GM13977 (cell line): ENCODE measurements at regions not wholly inside any gene's neighbourhood (a gene's known extent, or its start where the extent isn't known, plus 50 kb on each side); places are given as distances from the start of the nearest gene placed in this dataset.
"Not testable (repeated sequence)": the region's sequence is repeated elsewhere in the genome, so short reads cannot be mapped to it uniquely, and the experiment has no call there.

ENCODE experiments used
- DNase-seq: peaks from one replicate; pipeline ENCODE4 v3.0.0; 2012; ENCODE audit warnings: low spot score
- CTCF ChIP-seq: IDR thresholded peaks from 2 replicates; pipeline ENCODE4 v1.5.1; 2012; ENCODE audit warnings: mild to moderate bottlenecking, control low read depth; ENCODE audit not compliant: insufficient read depth; ENCODE audit errors: extremely low read depth, missing control alignments
- in situ Hi-C: fragments of 300-500 bp; cut with MboI; formaldehyde crosslinking; loops from one replicate; pipeline ENCODE4 v1.12.0; 2022; ENCODE audit warnings: low sequenced_read_pairs, low pct_unique_long_range_greater_than_20kb, mixed read lengths, inconsistent platforms; ENCODE audit not compliant: unreplicated experiment

- no peak for DNase-seq
- in situ Hi-C loops, result no loop called here
- TF ChIP-seq CTCF, result no peak
Measured at GRCh38 chr7:13115157-13115772, 427.8 kb downstream of the ARL4A start.

GRCh38 chr7:13115855-13116254 is 428.4 kb downstream of the ARL4A start:
- DNase-seq, result no peak
- in situ Hi-C loops, result no loop called here

GRCh38 chr7:13117103-13117502 is 429.7 kb downstream of the ARL4A start:
- DNase-seq, result no peak
- TF ChIP-seq CTCF, result peak; percentile 10
- in situ Hi-C loops, result no loop called here

More at GRCh38 chr7:13115855-13116254, 428.4 kb downstream of the ARL4A start:
- TF ChIP-seq CTCF, result no peak

- in situ Hi-C loops, result no loop called here
- TF ChIP-seq CTCF, result no peak
- DNase-seq, result no peak
Measured at GRCh38 chr7:13117592-13117991, 430.2 kb downstream of the ARL4A start.

GRCh38 chr7:13124629-13125028 is 437.2 kb downstream of the ARL4A start:
- DNase-seq, in situ Hi-C loops: not testable (repeated sequence)

GRCh38 chr7:13126347-13126746 is 438.9 kb downstream of the ARL4A start:
- no peak for DNase-seq
- in situ Hi-C loops, result no loop called here
- no peak for TF ChIP-seq CTCF

- no peak for TF ChIP-seq CTCF
- in situ Hi-C loops, result no loop called here
- DNase-seq, result no peak
Measured at GRCh38 chr7:13130321-13130720, 442.9 kb downstream of the ARL4A start.

GRCh38 chr7:13130906-13131305 is 443.5 kb downstream of the ARL4A start:
- in situ Hi-C loops, DNase-seq: not testable (repeated sequence)
